A673 (cell line): ENCODE measurements at regions not wholly inside any gene's neighbourhood (a gene's known extent, or its start where the extent isn't known, plus 50 kb on each side); places are given as distances from the start of the nearest gene placed in this dataset.

Experiments
- BruUV-seq: library from RNA; stranded (reverse); fragments of 400-500 nt; replicated peaks from 2 replicates; lab custom pipeline; 2021; lab: Mats Ljungman, UMichigan
- CTCF ChIA-PET: fragments of 300-600 bp; sonication (Branson Sonifier 250); formaldehyde crosslinking; loops from one replicate; lab custom pipeline; 2022; ENCODE audit warnings: antibody characterized with exemption; lab: Charles Lee
- POLR2A ChIA-PET: fragments of 300-600 bp; sonication (Branson Sonifier 250); formaldehyde crosslinking; loops from one replicate; lab custom pipeline; 2022; ENCODE audit warnings: antibody characterized with exemption; ENCODE audit not compliant: low non-redundant PET; lab: Charles Lee
- DNase-seq: peaks from one replicate; pipeline ENCODE4 v3.0.0-alpha.2; 2015; ENCODE audit warnings: low spot score
- H3K27ac ChIP-seq: fragments of 200-600 bp; sonication (generic); 2 replicates; pipeline ENCODE4 v1.5.1; 2016; ENCODE audit warnings: mixed run types, low read depth, mild to moderate bottlenecking, mixed read lengths, antibody characterized with exemption, low read length; ENCODE audit not compliant: poor library complexity, severe bottlenecking
- H3K27me3 ChIP-seq: fragments of 200-600 bp; sonication (generic); replicated peaks from 2 replicates; pipeline ENCODE4 v1.6.1; 2017; ENCODE audit warnings: mixed run types, low read depth, mild to moderate bottlenecking, mixed read lengths, antibody characterized with exemption, low read length; ENCODE audit not compliant: insufficient read depth, poor library complexity
- H3K36me3 ChIP-seq: fragments of 200-600 bp; sonication (generic); 2 replicates; pipeline ENCODE4 v1.6.1; 2016; ENCODE audit warnings: mixed run types, mild to moderate bottlenecking, mixed read lengths, antibody characterized with exemption, low read length; ENCODE audit not compliant: insufficient read depth, poor library complexity, severe bottlenecking
- H3K4me1 ChIP-seq: fragments of 200-600 bp; sonication (generic); 2 replicates; pipeline ENCODE4 v1.6.1; 2017; ENCODE audit warnings: mixed run types, mild to moderate bottlenecking, mixed read lengths, antibody characterized with exemption, low read length; ENCODE audit not compliant: insufficient read depth, poor library complexity, severe bottlenecking
- H3K4me3 ChIP-seq: fragments of 200-600 bp; sonication (generic); 2 replicates; pipeline ENCODE4 v1.5.1; 2016; ENCODE audit warnings: low read depth, mixed run types, mild to moderate bottlenecking, mixed read lengths, low read length; ENCODE audit not compliant: poor library complexity, severe bottlenecking
- H3K9me3 ChIP-seq: fragments of 200-600 bp; sonication (generic); 2 replicates; pipeline ENCODE4 v1.6.1; 2016; ENCODE audit warnings: mixed run types, low read depth, mild to moderate bottlenecking, mixed read lengths, antibody characterized with exemption, low read length; ENCODE audit not compliant: poor library complexity, severe bottlenecking
- CTCF ChIP-seq: fragments of 300-800, 200-600 bp; sonication (generic); conservative IDR thresholded peaks from 2 replicates; pipeline ENCODE4 v1.5.1; 2017; ENCODE audit warnings: low read depth, mild to moderate bottlenecking, antibody characterized with exemption, low read length, moderate library complexity, mixed read lengths
- EZH2 ChIP-seq: fragments of 200-600 bp; sonication (generic); IDR thresholded peaks from 2 replicates; pipeline ENCODE4 v1.6.1; 2017; ENCODE audit warnings: borderline replicate concordance, low read depth, mild to moderate bottlenecking, mixed read lengths, antibody characterized with exemption, low read length; ENCODE audit not compliant: poor library complexity, severe bottlenecking
- intact Hi-C: fragments of 100-400 bp; cut with micrococcal nuclease; formaldehyde crosslinking; loops from one replicate; pipeline ENCODE4 v1.10.0; 2022; ENCODE audit not compliant: unreplicated experiment

- H3K27me3 ChIP-seq = no peaks in the 10 kb centered on the region
- H3K4me1 ChIP-seq = peaks cover 5% of the 10 kb centered on the region
- DNase-seq = no peak
- TF ChIP-seq EZH2 = no peak
- no peak for TF ChIP-seq CTCF
- CTCF ChIA-PET = no interaction called here
- BruUV-seq = no TSS peak
- POLR2A ChIA-PET = no interaction called here
- H3K36me3 ChIP-seq = no peaks in the 10 kb centered on the region
- H3K9me3 ChIP-seq = peaks cover 7% of the 10 kb centered on the region
- intact Hi-C loops = no loop called here
- no peak overlapping the region for H3K4me3 ChIP-seq
- no peak overlapping the region for H3K27ac ChIP-seq
Measured at GRCh38 chr15:37693926-37694325, 240.5 kb upstream of the TMCO5A start.

GRCh38 chr15:37695719-37696118, 238.7 kb upstream of the TMCO5A start:
- TF ChIP-seq CTCF (no peak), EZH2 (no peak)

GRCh38 chr15:37698679-37699078, 235.8 kb upstream of the TMCO5A start:
- ChIA-PET POLR2A (no interaction called here), CTCF (no interaction called here)
- no peaks in the 10 kb centered on the region for H3K9me3 ChIP-seq
- no peak overlapping the region for H3K27ac ChIP-seq
- H3K27me3 ChIP-seq = no peaks in the 10 kb centered on the region
- no peaks in the 10 kb centered on the region for H3K4me1 ChIP-seq
- no TSS peak for BruUV-seq
- intact Hi-C loops = no loop called here
- H3K36me3 ChIP-seq = no peaks in the 10 kb centered on the region
- DNase-seq = no peak
- TF ChIP-seq EZH2 (no peak), CTCF (0 out of 2 replicates have a peak, but pooled peaks have one; percentile 17)
- H3K4me3 ChIP-seq = no peak overlapping the region

More at GRCh38 chr15:37695719-37696118, 238.7 kb upstream of the TMCO5A start:
- ChIA-PET POLR2A (no interaction called here), CTCF (no interaction called here)
- intact Hi-C loops = no loop called here
- no TSS peak for BruUV-seq
- H3K36me3 ChIP-seq = no peaks in the 10 kb centered on the region
- H3K27me3 ChIP-seq = no peaks in the 10 kb centered on the region
- H3K9me3 ChIP-seq = no peaks in the 10 kb centered on the region
- no peak overlapping the region for H3K27ac ChIP-seq
- DNase-seq = no peak
- H3K4me1 ChIP-seq = peaks cover 5% of the 10 kb centered on the region
- no peak overlapping the region for H3K4me3 ChIP-seq
